Iris pigment epithelial cell (primary cell): ENCODE measurements at regions not wholly inside any gene's neighbourhood (a gene's known extent, or its start where the extent isn't known, plus 50 kb on each side); places are given as distances from the start of the nearest gene placed in this dataset.
A peak's percentile ranks its signal among the peaks of the same experiment; 100 is the strongest.

Source experiments
- DNase-seq: peaks from one replicate; pipeline ENCODE4 v3.0.0-alpha.2; 2011; ENCODE audit warnings: low read depth

DNA sequence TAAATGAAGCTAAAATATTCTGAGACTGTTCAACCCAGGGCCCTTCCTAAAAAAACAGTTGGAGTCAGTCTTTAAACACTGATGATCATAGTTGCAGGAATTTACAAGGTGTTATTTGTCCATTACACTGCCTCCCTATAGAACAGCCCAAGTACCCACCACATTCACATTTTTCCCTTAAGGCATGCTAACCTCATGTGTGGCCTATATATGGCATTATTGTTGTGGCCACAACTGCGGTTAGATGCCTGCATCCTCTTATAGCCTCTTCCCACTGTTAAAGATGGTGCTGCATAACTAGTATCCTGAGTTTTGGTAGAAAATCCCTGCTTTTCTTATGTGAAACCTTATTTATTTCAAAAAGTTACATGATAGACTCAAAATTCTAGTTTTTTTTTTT, 287.9 kb upstream of the SEMA3A start:
- DNase-seq, result no peak

DNA sequence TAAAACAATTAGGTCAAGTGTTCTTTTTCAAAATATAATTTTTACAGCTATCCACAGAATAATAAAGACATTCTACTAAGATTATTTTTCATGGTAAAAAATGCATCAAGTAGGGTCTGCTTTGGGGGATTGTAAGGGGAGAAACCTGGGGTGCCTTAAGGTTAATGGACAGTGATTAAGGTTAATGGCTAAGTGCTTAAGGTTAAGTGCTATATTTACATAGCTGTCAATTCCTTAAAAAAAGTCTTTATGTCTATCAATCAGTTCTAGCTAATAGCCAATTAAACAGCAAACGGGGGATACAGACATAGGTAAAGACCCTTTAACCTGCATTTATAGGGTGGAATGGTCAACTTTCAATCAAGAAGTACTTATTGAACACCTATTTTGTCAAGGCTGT, 284.5 kb upstream of the SEMA3A start:
- no peak for DNase-seq

DNA sequence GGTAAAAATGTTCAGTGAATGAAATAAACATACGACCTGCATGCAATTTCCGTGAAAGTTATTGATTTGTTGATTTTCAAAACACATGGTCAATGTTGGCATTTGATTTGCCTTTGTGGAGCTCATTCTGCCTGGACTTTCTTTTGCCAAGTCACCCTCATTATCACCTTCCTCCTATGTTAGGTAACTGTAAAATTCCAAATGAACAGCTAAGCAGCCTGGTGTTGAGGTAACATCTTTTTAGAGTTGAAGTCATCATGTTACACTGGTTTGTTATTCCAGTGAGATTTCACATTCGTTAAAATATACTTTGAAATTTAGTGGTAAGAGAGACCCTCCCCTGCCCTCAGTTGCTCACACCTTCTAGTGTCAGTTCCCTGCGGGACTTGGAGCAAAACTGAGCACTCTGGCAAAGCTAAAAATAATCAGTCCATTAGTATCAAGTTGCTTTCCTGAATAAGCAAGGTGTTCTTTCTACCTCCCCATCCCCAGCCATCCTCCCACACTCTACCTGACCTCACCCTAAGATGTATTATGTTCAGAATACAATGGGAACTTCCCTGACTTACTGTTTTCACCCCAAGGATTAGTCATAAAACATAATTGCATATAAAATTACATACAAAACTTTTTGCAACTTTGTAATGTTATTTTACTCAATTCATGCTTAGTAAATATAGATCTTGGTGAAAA, 283.3 kb upstream of the SEMA3A start:
- DNase-seq, result no peak

DNA sequence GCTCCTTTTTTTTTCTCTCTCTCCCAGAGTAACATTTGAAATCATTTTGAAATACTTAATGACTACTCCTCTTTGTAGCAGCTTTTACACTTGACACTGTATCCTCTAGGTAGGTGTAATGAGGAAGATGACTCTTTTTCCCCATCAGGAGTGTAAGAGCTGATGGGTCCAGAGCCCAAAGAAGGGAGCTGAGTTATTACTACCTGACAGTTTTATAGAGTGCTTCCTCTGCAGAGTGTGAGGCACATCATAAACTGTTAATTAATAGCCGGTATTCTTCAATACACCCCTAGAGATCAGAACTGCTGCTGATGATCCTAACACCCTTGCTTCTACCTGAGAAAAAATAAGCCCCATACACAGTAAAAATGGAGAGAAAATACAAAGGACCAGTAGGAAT, 279.8 kb upstream of the SEMA3A start:
- DNase-seq, result no peak

DNA sequence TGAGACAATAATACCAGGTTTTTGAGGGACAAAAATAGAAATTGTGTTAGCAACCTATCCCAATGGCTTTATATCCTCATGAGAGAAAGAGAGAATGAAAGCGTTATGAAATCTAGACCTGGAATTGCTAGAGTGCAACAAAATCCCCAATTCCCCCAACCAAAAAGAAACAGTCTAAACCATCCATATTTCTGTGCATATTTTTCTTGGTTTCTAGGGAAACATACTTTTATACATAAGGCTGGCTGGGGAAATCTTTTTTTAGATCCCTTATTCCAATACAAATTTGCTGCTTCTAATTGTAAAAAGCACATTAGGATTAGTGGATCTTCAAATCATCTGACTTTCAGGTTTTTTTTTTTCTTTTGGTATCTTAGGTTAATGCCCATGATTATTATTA, 277.0 kb upstream of the SEMA3A start:
- no peak for DNase-seq

DNA sequence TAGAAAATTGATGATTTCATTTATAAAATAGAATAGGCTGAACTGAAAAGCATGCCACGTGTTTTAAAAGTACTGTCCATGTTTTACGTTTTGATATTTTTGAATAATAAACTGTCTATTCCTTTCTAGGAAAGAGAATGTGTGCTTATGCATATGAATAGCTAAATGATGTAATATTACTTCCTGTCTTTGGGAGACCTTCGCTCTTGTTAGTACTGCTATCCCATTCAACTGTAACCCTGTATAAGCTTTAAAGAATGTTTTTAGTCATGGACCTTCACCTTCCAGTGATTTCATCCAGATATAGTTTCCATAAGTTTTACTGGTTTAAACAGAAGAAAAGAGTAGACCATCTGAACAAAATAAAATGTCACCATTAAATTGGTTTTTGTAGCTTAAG, 274.4 kb upstream of the SEMA3A start:
- DNase-seq, result peak; percentile 55

DNA sequence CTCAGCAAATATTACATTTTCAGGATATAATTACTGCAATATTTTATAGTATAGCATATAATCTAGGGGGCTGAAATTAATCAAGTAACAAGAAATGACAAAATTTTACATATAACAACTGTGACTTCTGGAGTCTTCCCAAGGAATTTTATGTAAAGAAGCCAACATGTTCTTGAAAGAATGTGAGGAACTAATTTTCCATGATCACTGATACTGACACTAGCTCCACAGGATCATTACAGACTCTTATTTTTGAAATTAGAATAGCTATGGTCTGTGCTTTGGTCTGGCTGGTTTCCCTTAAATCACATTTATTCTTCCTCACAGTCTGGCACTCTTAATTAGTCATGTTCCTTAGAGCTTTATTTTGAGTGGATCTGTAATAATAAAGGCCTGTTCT, 267.7 kb upstream of the SEMA3A start:
- no peak for DNase-seq

DNA sequence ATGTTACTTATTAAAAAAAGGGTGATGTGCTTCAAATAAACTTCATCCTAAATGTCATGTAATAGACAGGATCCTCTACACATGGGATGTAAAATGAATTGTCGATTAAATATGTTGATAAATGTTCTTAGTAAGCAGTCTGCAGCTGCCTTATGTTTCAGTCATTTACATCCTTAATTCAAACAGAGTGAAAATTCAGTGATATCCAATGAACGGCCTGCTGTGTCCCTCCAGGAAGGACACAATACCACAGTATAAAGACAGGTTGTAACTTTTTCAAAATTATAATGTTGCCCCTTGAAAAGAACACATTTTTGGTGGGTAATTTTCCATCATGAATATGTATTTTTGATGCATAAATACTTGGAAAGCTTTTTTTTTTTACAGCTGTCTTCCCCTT, 266.5 kb upstream of the SEMA3A start:
- no peak for DNase-seq

DNA sequence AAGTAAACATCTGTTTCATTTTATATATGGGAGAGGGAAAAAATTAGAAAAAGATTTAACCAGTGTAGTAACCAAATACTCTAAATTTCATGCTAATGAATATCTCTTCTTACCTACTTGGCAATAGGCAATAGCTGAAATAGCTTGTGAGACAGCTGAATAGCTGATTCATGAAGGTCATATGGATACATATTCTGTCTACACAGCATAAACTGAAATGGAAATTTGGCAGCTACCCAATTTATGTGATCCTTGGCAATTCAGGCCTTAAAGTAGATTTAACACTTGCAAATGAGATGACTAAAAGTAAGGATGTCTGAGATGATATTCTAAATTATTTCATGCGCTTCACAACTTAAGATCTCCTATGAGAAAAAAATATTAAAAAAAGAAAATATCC, 261.2 kb upstream of the SEMA3A start:
- peak; percentile 76 for DNase-seq

DNA sequence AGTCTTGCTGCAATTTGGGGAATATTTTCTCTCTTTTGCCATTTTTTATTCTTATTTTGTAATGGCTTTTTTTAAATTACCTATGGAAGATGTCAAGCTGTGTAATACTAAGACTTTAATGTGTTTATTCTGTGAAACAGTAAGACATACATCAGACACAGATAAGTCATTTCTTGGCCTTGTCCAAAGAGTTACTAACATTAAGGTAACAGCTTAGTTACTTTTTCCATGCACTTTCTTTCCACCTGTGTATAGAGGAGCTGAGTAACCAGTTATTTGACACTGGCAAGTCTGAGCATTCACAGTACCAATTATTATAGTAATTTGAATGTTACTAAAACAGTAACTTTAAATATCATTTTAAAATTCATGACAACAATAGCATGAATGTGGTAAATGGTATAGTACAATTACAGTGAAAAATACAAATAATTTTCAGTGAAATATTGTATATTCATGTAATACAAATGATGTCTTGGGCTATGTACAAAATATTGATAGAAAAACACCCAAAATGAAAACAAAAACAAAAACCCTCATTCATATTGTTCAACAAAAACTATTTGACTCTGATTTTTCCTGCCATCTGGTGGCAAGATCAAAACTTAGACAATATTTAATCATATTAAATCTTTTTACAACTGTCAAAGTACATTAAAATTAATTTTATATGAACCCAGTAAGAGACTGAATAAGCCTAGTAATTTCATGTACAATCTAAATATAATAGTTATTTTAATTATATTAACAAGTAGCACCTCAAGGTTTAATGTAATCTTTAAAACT, 259.8 kb upstream of the SEMA3A start:
- no peak for DNase-seq

DNA sequence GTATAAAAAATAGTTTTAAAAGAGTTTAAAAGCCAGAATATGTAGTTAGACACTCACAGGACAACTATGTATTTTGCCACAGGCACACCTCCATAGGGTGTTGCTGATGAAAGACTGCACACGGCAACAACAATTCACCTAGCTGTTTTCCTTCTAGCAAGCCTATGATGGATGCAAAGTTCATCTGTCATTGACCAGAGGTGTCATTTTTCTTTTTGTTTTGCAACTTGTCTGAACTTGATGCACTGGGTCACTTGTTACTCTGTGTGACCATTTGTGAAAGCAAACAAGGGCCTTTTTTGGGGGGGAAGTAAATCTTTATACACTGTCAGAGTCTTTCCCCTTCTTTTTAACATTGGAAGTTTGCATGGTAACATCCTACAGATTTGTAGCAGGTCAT, 258.0 kb upstream of the SEMA3A start:
- no peak for DNase-seq

DNA sequence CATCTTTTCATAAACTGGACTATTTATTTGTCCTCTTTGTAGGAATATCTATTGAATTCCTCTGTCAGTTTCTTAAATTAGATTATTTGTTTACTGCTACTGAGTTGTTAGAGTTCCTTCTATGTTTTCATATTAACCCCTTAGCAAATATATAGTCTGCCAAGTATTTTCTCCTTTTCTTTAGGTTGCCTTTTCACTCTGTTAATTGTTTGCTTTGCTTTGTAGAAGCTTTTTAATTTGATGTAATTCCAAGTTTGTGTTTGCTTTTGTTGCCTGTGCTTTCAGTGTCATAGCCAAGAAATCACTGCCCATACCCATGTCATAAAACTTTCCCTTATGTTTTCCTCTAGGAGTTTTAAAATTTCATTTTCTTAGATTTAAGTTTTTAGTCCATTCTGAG, 256.2 kb upstream of the SEMA3A start:
- no peak for DNase-seq

DNA sequence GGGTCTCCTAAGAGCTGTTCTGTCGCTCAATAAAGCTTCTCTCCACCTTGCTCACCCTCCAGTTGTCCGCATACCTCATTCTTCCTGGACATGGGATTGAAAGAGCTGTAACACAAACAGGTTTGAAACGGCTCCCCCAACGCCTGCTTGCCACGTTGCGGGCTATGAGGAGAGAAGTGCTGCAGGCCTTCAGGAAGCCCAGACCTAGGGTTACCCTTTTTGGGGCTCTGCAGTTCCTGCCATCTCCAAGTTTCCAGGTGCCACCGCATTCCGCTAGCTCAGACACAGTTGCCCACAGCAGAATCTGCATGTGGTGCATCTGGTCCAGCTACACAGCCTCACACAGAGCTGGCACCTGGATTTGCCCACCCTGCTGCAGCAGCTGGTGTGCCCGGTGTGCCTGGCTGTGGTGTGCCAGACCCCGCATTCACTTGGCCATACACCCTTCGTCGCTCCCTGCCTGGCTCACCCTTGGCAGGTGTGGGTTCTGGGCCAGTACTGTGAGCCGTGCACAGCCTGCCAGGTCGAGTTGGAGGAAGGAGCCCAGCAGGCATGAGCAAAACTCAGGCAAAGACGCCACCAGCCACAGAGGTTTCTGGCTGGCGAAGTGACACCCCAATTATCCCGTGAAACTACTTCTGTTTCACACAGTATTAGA, 253.2 kb upstream of the SEMA3A start:
- no peak for DNase-seq

DNA sequence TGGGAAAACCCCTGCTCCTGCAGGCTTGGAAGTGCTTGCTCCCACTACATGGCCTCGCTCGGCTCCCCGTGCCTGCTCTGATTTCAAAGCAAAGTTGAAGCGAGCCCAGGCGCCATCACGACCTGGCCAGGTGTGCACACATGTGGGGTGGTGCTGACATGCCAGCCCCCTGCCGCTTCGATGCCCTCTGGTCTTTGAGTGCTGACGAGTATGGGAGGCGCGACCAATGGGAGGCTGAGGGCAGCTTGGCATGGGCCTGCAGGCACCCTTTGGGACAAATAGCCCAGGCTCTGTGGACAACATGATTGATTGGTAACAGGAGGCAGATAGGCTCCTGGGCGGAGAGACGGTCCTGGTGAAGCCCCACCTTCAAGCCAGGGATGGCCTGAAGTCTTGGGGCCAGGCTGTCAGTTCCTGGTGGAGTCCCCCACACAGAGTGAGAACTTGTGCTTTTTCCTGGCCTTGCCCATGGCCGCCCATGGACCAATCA, 252.4 kb upstream of the SEMA3A start:
- no peak for DNase-seq

DNA sequence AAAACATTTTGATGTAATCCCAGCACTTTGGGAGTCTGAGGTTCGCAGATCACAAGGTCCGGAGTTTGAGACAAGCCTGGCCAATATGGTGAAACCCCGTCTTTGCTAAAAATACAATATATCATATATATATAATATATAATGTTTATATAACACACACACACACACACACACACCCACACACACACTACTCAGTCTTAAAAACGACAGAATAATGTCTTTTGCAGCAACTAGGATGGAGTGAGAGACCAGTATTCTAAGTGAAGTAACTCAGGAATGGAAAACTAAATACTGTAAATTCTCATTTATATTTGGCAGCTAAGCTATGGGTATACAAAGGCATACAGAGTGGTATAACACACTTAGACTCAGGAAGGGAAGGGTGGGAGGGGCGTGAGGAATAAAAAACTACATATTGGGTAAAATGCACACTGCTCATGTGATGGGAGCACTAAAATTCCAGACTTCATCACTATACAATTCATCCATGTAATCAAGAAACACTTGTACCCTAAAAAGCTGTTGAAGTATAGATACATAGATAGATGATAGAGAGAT, 231.2 kb upstream of the SEMA3A start:
- DNase-seq, result no peak

DNA sequence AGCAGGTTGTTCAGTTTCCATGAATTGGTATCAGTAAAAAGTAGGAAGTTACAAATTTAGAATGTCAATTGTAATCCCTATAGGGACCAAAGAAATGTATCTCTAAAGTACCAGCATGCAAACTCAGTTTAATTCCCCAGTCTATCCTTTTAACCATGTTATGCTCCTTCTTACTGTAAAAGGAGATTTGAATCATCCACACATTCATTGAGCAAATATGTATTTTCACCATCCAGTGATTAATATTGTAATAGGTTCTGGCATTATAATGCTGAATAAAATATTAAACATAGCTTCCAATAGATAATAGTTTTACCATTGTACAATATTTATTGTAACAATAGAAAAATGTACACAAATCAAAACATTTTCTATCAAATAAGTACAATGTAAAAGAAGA, 228.2 kb upstream of the SEMA3A start:
- peak; percentile 28 for DNase-seq

DNA sequence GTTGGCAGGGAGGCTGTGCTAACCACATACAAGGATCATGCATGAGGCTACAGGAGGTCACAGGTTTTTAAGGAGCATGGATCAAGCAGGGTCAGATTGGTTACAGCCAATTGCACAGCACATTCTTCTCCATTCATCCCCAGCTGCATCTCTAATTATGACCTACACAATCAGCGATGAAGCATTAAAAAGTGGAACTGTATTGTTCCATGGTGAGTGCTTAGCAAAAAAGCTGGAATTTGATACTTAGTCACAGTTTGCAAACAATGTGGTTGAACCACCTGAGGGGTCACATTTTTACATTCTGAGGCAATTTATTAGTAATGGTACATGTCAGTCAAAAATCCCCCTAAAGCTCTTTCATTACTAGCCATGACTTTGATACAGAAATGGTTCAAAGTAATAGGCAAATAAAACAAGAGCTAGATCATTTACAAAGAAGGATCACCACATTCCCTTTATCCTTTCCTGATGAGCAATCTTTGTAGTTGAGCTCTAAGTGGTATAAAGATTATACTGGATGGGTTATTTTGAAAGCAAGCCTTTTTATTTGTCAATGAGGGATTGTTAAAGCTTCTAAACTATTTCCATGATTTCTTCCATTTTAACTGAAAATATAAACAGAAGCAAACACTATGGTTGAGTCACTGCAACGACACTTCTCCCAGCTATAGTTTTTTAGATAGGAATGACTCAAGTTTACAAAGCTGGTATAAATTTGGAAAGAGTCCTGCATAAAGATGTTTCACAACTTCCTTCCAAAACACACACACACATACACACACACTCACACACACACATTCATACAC, 217.8 kb upstream of the SEMA3A start:
- peak; percentile 96 for DNase-seq

DNA sequence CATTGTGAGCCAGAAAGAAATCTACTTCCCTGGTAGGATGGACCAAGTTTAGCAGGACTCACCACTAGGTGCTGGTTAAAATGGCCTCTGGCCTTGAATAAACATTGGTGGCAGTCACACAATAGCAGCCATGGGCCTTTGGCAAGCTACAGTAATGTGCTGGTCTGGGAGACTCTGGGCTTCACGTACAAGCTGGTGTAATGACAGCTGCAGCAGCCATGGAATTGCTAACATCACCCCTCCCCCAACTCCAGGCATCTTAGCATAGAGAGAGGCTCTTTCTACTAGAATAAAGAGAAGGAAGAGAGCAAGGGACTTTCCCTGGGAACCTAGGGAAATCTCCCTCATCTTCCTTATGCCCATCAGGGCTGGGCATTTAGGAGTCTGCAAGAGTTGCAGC, 205.1 kb upstream of the SEMA3A start:
- DNase-seq, result no peak

DNA sequence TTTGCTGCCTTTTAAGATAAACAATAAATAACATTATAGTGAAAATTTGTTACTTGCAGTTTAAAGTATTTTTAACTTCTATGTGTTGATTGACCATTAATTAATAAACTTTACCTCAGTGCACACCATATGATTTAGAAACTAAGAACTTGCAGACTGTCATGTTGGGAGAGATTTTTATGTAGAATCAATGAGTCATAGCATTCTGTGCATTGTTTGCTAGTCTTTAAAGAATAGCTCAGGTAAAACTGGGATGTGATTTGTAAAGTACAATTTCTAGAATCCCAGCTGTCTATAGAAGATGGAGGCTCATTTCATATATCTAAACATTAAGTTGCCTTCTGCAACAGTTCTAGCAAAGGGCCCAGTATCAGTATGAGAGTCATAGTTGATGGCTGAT, 199.6 kb upstream of the SEMA3A start:
- DNase-seq, result peak; percentile 19

DNA sequence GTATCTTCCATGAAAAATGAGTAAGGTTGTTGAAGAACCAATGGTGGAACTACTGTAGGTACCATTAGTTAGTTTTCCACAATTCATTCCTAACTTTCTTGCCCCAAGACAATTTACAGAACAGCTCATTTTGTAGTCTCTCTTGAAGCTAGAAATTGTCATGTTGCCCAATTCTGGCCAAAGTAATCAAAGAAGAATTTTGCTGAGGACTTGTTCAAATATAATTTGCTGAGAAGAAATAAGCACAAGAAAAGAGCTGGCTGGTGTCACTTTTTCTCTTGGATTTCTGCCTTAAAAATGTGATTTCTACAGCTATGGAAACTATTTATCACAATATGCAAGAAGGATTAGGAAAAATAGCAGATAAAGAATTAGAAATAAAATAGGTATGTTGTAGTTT, 199.2 kb upstream of the SEMA3A start:
- DNase-seq, result peak; percentile 40

DNA sequence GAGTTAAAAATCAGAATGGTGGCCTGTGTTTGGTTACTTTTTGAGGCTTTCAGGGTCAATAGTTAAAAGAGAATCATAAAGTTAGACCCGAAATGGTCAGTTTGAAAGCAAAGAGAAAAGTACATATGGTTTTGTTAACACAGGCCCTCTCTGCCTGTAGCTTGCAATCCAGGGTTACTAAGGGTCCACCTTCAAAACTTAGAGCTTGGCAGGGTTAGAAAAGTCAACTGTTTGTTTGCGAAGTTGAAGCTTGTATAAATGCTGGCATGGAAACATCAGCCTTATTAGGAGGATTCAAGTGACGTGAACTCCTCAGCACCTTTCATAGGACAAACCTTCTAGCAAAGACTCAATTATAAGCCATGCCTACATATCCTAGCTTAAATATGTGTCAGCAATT, 196.3 kb upstream of the SEMA3A start:
- DNase-seq, result no peak

DNA sequence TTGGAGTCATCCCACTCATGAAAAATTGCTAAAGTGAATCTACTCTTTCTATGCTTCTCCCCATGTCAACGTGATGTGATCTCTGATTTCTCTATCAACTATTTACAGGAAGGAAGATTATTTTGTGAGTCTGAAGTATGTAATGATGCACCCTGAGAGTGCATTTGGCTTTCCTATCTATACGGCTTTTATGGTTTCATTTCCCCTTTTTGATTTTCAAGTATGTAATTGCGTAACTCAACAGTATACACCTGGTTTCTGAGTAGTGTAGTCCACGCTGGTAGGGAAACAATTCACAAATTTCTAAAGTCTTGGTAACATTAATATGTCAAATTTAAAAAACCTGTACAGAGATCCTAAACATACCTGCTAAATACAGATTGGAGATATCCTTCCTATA, 194.7 kb upstream of the SEMA3A start:
- DNase-seq, result no peak
